Smooth muscle cell (in vitro differentiated cells): ENCODE measurements at regions not wholly inside any gene's neighbourhood (a gene's known extent, or its start where the extent isn't known, plus 50 kb on each side); places are given as distances from the start of the nearest gene placed in this dataset.

Experiments
- DNase-seq: peaks from one replicate; lab custom pipeline; 2025; ENCODE audit not compliant: unreplicated experiment; lab: John Stamatoyannopoulos, UW
- H2AFZ ChIP-seq: fragments of 200-600 bp; sonication (generic); 2 replicates; pipeline ENCODE4 v1.6.0; 2016; ENCODE audit warnings: antibody characterized with exemption, low read depth, mild to moderate bottlenecking
- H3F3A ChIP-seq: fragments of 200-600 bp; sonication (generic); 2 replicates; pipeline ENCODE4 v1.6.0; 2017; ENCODE audit warnings: antibody characterized with exemption, low read depth
- H3K27ac ChIP-seq: fragments of 200-600 bp; sonication (generic); 2 replicates; pipeline ENCODE4 v1.5.1; 2016; ENCODE audit warnings: low read depth, mild to moderate bottlenecking
- H3K27me3 ChIP-seq: fragments of 200-600 bp; sonication (generic); 2 replicates; pipeline ENCODE4 v1.6.1; 2016; ENCODE audit warnings: low read depth, mild to moderate bottlenecking
- H3K36me3 ChIP-seq: fragments of 200-600 bp; sonication (generic); 2 replicates; pipeline ENCODE4 v1.5.1; 2016; ENCODE audit warnings: low read depth
- H3K4me1 ChIP-seq: fragments of 200-600 bp; sonication (generic); 2 replicates; pipeline ENCODE4 v1.5.1; 2016; ENCODE audit warnings: low read depth
- H3K4me2 ChIP-seq: fragments of 200-600 bp; sonication (generic); 2 replicates; pipeline ENCODE4 v1.6.0; 2016; ENCODE audit warnings: mild to moderate bottlenecking
- H3K4me3 ChIP-seq: fragments of 200-600 bp; sonication (generic); 2 replicates; pipeline ENCODE4 v1.5.1; 2016; ENCODE audit warnings: mild to moderate bottlenecking
- H3K79me2 ChIP-seq: fragments of 200-600 bp; sonication (generic); 2 replicates; pipeline ENCODE4 v1.6.0; 2016; ENCODE audit warnings: low read depth, mild to moderate bottlenecking
- H3K9ac ChIP-seq: fragments of 200-600 bp; sonication (generic); 2 replicates; pipeline ENCODE4 v1.6.0; 2016; ENCODE audit warnings: low read depth
- H3K9me3 ChIP-seq: fragments of 200-600 bp; sonication (generic); replicated peaks from 2 replicates; pipeline ENCODE4 v1.5.1; 2016; ENCODE audit warnings: low read depth
- H4K20me1 ChIP-seq: fragments of 200-600 bp; sonication (generic); 2 replicates; pipeline ENCODE4 v1.6.0; 2016; ENCODE audit warnings: low read depth
- CTCF ChIP-seq: fragments of 200-600 bp; sonication (generic); IDR thresholded peaks from 2 replicates; pipeline ENCODE4 v1.5.1; 2017; ENCODE audit warnings: borderline replicate concordance, mild to moderate bottlenecking, antibody characterized with exemption; ENCODE audit not compliant: insufficient read depth, poor library complexity, severe bottlenecking
- WGBS: methylation state at CpG from one replicate; pipeline ENCODE4 v1.1.7; 2016; ENCODE audit warnings: low lambda C conversion rate; 5-methylcytosine and 5-hydroxymethylcytosine counted together

- Histone ChIP-seq H3K36me3 (no peaks in the 10 kb centered on the region), H2AFZ (no peak overlapping the region), H3K4me2 (no peak overlapping the region), H4K20me1 (no peaks in the 10 kb centered on the region), H3K4me1 (no peaks in the 10 kb centered on the region), H3K27me3 (no peaks in the 10 kb centered on the region), H3K79me2 (no peaks in the 10 kb centered on the region), H3K4me3 (no peak overlapping the region), H3K9ac (no peak overlapping the region), H3K9me3 (no peaks in the 10 kb centered on the region), H3K27ac (no peak overlapping the region), H3F3A (no peaks in the 10 kb centered on the region)
- 91% methylated on average over 7 of the region's 7 CpGs for WGBS
- TF ChIP-seq CTCF, result no peak
- DNase-seq, result no peak
Measured at GRCh38 chr4:54940996-54941865, 184.2 kb downstream of the KDR start.

- 64% methylated on average over 2 of the region's 2 CpGs for WGBS
- H3K27me3 ChIP-seq, result peaks cover 12% of the 10 kb centered on the region
- H3K79me2 ChIP-seq, result no peaks in the 10 kb centered on the region
- no peak for DNase-seq
- no peaks in the 10 kb centered on the region for H3K9me3 ChIP-seq
- no peak overlapping the region for H3K4me2 ChIP-seq
- no peaks in the 10 kb centered on the region for H3K36me3 ChIP-seq
- H3K4me3 ChIP-seq, result no peak overlapping the region
- TF ChIP-seq CTCF, result no peak
- no peak overlapping the region for H3K27ac ChIP-seq
- no peak overlapping the region for H2AFZ ChIP-seq
- no peaks in the 10 kb centered on the region for H4K20me1 ChIP-seq
- no peak overlapping the region for H3K9ac ChIP-seq
- H3F3A ChIP-seq, result no peaks in the 10 kb centered on the region
- no peaks in the 10 kb centered on the region for H3K4me1 ChIP-seq
Measured at GRCh38 chr4:54937501-54937900, 187.9 kb downstream of the KDR start.

GRCh38 chr4:54933579-54933978 is 191.8 kb downstream of the KDR start:
- Histone ChIP-seq H3K9ac (no peak overlapping the region), H3F3A (peaks cover 5% of the 10 kb centered on the region), H3K4me3 (no peak overlapping the region), H2AFZ (no peak overlapping the region), H3K27ac (no peak overlapping the region), H3K27me3 (peaks cover 12% of the 10 kb centered on the region), H3K79me2 (no peaks in the 10 kb centered on the region), H3K4me1 (no peaks in the 10 kb centered on the region), H3K36me3 (no peaks in the 10 kb centered on the region), H3K9me3 (no peaks in the 10 kb centered on the region), H4K20me1 (no peaks in the 10 kb centered on the region), H3K4me2 (no peak overlapping the region)
- 91% methylated on average over 2 of the region's 2 CpGs for WGBS
- no peak for DNase-seq
- no peak for TF ChIP-seq CTCF

GRCh38 chr4:54930226-54930625 is 195.2 kb downstream of the KDR start:
- H3K4me2 ChIP-seq, result peak overlapping the region; percentile 70
- H3K79me2 ChIP-seq, result no peaks in the 10 kb centered on the region
- peak overlapping the region; percentile 22 for H3K9ac ChIP-seq
- no peaks in the 10 kb centered on the region for H3K9me3 ChIP-seq
- peak overlapping the region; percentile 13 for H2AFZ ChIP-seq
- TF ChIP-seq CTCF, result no peak
- H4K20me1 ChIP-seq, result no peaks in the 10 kb centered on the region
- H3K27ac ChIP-seq, result peak overlapping the region; percentile 69
- H3K4me1 ChIP-seq, result no peaks in the 10 kb centered on the region
- no peak overlapping the region for H3K4me3 ChIP-seq
- H3K36me3 ChIP-seq, result no peaks in the 10 kb centered on the region
- WGBS, result 14% methylated on average over 6 of the region's 6 CpGs
- H3F3A ChIP-seq, result peaks cover 5% of the 10 kb centered on the region
- peaks cover 12% of the 10 kb centered on the region for H3K27me3 ChIP-seq
- no peak for DNase-seq
